HG03558 (cell line): ENCODE measurements at regions not wholly inside any gene's neighbourhood (a gene's known extent, or its start where the extent isn't known, plus 50 kb on each side); places are given as distances from the start of the nearest gene placed in this dataset.

ENCODE experiments used
- ATAC-seq: cut with Tn5 transposase; IDR thresholded peaks from one replicate; pipeline ENCODE4 v1.9.1; 2021; ENCODE audit warnings: moderate number of reproducible peaks; ENCODE audit not compliant: unreplicated experiment; ENCODE audit errors: extremely low read depth

DNA sequence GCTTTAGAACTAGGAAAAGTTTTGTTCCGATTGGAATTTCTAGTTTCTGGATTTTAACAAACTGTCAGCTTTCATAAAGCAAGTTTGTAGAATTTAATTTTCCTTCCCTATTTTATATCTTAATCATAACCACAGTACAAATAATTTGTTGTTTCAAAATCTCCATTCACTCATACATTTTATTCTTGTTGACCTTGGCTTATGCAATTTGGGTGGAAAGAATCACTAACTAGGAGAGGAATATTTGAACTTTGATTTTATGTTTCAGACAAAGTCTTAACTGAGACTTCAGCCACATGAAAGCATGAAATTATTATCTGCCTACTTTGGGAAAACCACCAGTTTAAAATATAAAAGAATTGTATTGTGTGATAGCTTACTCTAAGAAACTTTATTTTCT lies 427.9 kb downstream of the SPRY1 start:
- ATAC-seq = no peak

DNA sequence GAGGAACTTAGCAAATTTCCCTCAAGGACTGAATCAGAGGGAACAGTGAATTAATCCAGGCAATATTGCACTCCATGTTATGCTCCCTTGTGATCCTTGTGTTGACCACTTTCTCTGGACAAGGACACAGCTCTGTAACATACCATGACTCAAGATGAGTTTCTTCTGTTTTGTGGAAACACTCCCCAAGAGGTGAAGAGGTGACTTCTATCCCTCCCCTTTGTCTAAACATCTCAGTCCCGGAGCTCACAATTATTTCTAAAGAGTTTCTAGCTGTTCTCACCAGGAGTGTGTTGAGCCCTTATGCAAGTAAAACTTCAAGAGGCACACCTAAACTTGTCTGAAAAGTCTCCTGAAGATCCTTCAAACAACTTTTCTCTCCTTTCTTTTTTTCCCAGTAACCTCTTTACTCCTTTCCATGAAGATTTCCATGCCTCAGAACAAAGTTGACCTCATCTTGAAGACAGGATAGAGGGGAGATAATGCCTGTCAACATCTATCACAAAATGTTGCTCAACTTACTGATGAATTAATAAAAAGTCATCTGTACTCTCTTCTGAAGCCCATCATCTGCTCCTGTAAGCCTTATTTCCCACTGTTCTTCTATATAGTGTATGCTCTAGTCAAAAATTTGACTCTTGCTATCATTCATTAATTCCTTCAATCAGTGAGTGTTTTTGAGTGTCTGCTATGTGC lies 429.1 kb downstream of the SPRY1 start:
- ATAC-seq = no peak

DNA sequence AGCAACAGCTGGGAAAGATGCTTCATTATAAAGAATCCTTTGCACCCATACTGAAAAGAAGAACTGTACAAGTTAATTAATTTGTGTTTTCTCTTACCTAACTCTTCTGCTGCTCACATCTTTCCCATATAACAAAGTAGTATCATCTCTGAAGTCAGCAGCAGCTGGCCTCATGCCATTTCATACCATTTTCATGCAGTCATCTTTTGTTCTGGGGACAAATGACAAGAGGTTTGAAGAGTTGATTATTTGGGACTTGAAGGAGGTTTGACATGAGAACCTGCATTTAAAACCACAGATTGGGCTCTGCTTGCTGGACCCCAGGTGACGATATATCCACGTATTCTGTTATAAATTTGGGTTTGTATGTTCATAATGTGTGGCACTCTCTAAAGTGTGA lies 430.3 kb downstream of the SPRY1 start:
- ATAC-seq = no peak

DNA sequence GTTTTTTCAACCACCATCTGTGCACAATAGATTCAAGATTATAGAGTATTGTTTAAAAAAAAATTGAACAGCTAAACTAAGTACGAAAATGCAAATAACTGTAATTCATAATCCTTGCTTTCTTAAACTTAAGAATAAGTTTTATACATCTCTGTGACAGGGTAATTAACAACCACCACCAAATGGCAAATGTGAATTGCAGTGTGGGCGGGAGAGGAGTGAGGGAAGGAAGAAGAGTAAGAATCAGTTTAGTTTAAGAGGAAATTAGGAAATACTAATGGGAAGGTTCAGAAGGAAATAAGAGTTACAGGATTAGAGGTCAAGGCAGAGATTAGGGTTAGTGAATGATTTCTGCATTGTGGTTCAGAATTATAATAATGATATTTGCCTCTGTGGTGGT lies 430.9 kb downstream of the SPRY1 start:
- no peak for ATAC-seq

DNA sequence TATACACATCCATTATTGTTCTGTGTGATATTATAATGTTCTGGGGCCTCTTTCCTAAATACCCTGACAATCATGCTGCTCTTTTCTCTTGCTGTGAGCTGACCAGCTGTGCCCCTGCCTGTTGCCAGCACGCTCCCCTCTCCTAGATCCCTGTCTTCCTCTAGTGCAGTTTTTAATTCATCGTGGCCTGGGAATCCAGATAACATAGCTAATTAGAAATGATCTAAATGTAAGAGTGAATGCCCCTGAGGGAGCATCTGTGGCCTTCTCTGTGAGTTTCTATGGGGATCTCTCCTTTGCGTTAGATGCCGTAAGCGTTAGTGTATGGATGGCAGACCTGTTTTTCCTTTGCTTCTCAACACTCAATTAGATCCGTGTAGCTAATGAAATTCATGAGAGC lies 434.3 kb downstream of the SPRY1 start:
- no peak for ATAC-seq

DNA sequence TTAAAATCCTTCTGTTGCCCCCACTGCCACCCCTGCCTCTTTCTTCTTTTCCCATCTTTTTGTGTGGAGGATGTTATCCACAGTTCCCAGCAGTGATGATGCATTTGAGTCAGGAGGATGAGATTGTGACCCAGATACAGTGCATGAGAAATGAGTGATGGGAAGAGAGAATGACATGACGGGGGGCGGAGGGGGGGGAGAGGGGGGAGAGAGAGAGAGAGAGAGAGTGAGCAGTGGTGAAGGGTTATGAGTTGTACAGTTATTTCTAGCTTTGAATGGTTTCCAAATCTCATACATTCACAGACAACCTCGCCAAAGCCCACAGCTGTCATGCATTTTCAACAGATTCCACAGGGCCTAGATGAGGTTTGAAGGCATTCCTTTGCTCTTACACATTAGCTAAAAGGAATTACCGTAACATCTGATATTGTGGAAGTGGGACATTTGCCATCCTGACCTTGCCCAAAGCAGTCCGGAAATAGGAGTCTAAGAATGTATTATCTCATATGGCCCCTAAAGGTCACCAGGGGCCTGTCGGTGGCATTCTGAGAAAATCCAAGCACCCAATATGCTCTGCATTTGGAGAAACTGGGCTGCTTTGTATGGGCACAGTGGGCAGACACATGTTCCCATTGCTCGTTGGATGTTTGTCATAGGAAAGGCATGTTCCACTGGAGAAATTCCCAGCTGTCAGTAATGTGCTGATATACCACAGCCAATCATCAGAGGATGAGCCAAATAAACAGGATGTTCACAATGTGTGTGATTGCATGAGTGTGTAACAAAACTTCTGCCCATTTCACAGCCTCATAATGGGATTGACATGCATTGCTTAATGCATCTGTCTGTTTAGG lies 435.8 kb downstream of the SPRY1 start:
- no peak for ATAC-seq

DNA sequence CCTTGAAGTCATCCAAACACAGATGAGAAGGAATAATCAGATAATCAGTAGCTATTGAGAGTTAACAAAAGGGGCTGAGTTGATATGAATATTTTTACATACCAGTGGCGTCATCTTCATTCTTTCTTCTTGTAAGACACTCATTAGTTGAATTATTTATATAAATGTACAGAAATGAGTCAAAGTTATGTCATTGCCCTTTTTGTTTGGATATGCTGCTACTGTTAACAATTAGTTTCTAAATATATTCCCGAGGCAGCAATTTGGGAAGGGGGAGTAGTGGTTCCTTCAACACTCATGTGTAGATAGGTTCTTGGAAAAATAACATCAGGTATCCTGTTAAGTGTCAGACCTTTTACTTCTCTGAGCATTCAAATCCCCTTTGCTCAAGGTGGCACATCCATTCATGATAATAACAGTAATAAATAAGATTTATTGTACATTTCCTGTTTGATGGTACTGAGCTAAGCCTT lies 436.6 kb downstream of the SPRY1 start:
- no peak for ATAC-seq

DNA sequence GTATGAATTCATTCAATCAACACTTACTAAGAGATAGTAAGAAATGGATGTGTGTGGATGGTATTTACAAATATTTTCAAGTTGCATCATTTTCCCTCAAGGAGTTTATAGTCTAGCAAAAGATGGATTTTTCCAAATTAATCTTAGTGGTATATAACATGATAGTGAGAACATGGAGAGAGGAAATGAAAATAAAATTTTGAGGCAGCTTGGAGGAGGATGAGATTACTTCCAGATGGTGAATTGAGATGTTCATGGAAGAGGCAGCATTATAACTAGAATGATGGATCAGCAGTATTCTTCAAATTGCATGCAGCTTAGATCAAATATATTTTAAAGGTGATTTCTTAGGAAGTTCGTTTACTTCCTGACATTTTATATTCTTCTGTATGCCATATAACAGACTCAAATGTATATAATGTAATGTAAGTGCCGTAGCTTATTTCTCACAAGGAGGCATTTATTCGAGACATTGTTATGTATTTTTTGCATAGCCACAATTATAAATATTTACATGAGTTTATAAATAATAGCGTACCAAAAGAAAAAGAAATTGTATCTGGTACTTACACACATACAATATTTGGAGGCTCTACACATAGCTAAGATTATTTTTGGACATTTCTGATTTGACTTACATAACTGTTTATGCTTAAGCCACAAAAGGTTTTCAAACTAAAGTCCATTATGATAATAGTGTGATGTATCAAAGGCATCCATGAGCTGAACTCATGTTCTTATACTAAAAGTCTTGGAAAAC lies 439.4 kb downstream of the SPRY1 start:
- no peak for ATAC-seq

DNA sequence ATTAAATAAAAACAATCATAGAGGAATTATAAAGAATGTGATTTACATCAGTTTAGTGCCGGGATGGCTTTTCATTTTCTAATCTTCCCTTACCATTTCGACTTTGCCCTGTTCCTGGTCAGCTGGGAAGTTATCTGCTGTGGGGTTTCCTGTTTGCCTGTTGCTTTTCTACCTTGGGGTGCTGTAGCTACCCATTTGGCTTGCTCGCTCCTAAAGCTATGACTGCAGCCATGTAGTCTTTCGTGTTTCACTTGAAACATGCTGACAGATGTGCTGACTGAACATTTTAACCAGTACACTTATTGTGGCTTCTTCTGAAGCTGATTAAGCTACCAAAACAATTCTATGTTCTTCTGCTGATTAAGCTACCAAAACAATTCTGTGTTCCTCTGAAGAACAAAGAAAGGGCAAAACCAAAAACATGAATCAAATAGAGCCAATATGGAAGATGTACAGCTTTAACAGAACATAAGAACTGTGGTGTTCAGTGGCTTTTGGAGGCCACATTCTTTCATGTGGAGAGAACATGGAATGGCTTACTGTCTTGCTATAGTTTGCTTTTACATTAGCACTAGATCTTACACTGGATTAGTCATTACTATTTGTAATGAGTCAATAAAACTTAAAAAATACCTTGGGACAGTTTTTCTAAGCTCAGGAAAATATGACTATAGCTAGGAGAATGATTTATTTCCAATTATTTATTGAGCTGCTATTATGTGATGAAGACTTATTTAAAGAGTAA lies 440.4 kb downstream of the SPRY1 start:
- no peak for ATAC-seq

DNA sequence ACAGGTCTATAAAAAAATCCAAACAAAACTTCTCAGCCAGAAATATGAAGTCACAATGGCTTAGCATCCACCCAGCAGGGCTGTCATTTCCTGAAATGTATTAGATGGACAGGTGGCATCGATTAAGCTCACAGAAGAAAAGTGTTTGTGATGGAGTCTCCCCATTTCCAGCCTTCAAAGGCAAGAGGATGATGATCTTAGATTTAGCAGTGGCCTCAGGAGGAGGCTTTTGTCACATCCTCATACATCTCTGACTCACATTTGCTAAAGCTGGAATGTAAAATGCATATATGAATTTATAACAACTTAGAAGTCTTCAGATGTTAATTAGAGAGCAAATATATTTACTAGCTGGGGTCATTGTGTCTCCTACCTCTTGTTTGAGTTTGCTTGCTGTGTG lies 441.9 kb downstream of the SPRY1 start:
- no peak for ATAC-seq

DNA sequence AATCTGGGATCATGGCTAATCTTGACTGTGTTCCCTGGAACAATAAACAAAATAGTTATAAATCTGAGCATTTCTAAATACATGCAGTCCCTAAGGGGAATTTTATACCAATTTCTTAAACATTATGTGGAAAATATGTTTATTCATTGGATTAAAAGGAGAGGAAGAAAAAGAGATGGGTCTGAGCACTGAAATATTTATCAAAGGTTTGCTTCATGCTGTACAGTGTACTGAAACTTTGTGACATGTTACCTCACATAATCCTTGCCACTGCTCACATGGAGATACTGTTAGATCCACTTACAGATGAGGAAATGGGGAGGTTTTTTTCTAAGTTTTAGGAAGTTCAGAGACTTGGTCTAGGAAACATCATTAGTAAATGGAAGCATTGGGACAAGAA lies 443.6 kb downstream of the SPRY1 start:
- ATAC-seq = no peak

DNA sequence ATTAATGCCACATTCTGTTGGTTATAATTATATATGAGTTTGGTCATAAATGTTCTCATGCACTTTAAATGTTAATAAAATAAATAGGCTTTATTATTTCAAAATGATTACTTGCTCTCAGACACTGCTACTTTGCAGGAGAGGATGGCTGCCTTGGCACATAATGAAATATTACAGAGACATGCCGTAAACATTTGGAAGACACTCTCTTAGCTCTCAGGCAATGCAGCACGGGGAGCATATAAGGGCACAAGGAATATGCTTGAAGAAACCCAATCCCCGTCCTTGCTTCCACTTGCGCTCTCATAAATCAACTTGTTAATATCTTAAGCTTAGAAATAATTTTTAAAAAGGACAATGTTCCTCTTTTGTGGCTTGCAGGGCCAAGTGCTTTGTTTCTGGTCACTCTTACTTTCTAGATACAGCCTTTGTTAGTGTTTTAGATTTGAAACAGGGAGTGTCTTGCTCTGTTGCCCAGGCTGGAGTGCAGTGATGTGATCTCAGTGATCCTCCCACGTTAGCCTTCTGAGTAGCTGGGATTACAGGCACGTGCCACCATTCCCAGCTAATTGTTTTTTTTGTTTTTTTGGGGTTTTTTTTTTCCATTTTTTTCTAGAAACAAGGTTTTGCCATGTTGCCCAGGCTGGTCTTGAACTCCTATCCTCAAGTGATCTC lies 445.0 kb downstream of the SPRY1 start:
- no peak for ATAC-seq

DNA sequence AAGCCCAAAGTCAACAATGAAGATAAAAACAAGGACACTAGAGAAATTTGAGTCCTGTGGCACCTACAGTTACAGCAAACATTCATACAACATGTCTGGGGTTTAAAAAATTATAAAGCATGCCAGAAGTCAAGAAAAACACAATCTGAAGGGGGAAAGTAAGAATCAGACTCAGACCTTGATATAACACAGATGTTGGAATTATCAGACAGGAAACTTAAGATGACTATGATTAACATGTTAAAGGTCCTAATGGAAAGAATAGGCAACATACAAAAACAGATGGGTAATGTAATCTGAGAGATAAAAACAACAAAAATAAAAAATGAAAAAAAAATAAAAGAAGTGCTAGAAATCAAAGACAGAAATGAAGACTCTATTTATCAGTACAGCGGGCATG lies 446.5 kb downstream of the SPRY1 start:
- ATAC-seq = no peak

DNA sequence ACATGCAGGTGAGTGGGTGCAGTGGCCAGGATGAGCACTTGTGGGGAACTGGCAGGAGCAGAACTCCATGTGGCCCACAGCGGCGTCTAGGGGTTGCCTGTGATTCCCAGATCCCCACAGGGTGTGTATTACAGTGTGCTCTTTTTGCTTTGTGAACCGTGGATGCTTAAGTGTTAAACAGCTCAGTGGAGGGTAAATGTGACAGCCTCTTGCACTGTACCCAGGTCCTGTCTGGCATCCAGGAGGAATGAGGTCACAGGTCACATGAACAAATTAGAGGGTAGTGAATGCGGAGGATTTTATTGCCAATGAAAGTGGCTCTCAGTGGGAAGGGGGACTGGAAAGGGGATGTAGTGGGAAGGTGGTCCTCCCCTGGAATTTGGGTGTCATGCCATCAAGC lies 447.8 kb downstream of the SPRY1 start:
- ATAC-seq = no peak

DNA sequence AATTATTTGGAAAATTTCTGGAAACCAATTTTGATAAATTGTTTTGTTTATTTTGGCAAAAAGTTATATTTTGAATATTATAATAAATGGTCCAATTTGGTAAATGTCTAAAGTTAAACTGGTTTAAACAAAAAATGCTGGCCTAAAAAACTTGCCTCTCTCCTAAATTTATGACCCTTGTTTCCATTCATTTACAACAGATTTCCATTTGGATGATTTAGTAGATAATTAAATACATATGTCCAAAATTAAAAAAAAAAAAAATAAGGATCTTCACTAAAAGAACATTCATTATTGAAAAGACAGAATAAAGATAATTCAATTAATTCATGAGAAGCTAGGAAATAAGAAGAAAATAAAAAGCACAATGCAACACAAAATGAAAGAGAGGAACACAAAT lies 449.5 kb downstream of the SPRY1 start:
- ATAC-seq = no peak

DNA sequence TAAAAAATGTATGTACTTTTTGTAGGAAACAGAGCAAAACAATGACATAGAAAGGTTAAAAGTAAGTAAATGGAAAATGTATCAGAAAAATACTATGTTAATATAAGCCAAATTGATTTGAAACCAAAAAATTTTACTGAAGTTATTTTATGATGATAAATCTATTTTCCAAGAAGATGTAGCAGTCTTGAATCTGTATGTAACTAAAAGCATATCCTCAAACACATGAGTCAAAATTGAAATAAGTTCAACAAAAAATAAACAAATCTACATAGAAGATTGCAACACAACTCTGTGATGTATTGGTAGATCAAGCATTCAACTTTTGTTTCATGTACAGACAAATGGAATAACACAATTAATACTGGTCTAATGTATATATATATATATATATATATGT lies 450.0 kb downstream of the SPRY1 start:
- no peak for ATAC-seq

DNA sequence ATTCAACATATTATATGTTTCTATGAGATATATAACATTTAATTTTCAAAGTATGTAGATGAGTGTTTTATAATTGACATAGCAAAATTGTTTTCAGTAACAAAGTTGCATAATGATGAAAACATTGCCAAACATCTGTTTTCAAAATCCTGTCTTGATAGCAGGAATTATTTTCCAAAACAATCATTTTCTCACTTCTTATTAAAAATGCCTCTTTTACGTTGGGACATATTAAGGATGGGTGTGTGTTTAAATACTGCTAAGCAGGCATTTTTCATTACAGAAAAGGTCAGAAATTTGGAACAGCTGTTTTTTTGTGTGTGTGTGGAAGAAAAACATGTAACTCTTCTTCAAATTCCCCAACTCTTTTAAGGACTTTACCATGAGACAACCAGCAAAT lies 452.0 kb downstream of the SPRY1 start:
- no peak for ATAC-seq

DNA sequence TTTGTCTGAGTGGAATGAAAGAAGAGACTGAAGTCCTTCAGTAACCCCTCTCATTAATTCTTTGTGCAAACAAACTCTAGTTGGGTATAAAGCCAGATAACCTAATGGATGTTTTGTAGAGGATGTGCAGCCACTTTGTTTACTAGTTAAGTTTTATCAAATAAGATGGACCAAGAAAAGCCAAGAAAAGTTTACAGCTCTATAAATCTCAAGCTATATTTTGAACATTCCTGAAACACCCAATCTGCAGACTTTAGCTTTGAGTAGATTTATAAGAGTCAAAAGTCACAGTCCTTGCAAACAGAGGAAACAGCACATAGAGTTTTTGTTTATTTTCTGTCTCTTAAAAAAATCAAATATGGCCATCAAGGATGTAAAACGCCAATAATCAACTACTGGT lies 452.9 kb downstream of the SPRY1 start:
- ATAC-seq = no peak

DNA sequence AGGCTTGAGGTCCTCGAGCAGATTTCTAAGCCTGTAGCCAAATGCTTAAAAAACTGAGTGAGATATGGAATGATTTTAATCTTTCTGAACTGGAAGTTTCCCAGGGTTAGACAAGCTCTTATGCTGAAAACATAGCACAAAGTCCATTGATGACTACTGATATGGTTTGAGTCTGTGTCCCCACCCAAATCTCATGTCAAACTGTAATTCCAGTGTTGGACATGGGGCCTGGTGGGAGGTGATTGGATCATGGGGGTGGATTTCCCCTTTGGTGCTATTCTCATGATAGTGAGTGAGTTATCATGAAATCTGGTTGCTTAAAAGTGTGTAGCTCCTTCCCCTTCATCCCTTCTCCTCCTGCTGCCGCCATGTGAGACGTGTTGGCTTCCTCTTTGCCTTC lies 454.9 kb downstream of the SPRY1 start:
- no peak for ATAC-seq

DNA sequence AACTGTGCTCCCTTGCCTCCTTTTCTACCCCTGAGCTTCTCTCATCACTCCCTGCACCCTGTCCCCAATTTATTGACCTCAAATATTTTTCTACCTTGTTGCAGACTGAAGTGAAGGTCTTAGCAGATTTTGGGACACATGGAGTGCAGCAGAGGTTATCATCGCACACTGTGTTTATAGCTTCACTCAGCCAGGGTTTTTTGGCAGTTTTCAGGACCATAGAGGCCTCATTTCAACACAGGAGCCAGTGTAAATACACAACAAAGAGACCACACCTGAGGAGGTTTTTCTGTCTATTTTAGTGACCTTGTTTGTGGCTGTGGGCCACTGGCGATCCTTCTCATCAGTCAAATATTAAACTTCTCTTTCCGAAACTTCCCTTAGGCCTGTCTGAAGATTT lies 457.1 kb downstream of the SPRY1 start:
- no peak for ATAC-seq
